Keratinocyte (primary cell): ENCODE measurements at regions not wholly inside any gene's neighbourhood (a gene's known extent, or its start where the extent isn't known, plus 50 kb on each side); places are given as distances from the start of the nearest gene placed in this dataset.

Experiments
- DNase-seq: peaks from one replicate; pipeline ENCODE4 v3.0.0-alpha.2; 2011; ENCODE audit warnings: low read depth, missing footprints, low spot score
- FAIRE-seq: peaks from 2 replicates; lab custom pipeline; 2011; peaks lifted over from hg19 to GRCh38; lab: Jason Lieb, UNC
- H2AFZ ChIP-seq: 2 replicates; pipeline ENCODE4 v1.6.0; 2012; ENCODE audit warnings: low read length, control low read depth, inconsistent platforms; ENCODE audit not compliant: control insufficient read depth
- H3K27ac ChIP-seq: 2 replicates; pipeline ENCODE4 v1.5.1; 2011; ENCODE audit warnings: low read length; ENCODE audit not compliant: control insufficient read depth, insufficient read depth
- H3K27me3 ChIP-seq: 3 replicates; pipeline ENCODE4 v1.6.0; 2011; ENCODE audit warnings: low read length; ENCODE audit not compliant: control insufficient read depth, insufficient read depth; ENCODE audit errors: extremely low read depth
- H3K36me3 ChIP-seq, 2 experiments: 2 replicates in 1 of 2; 3 replicates in 1 of 2; pipeline ENCODE4 v1.5.1; 2011; ENCODE audit warnings: low read length in 2 of 2, mild to moderate bottlenecking in 1 of 2; ENCODE audit not compliant: control insufficient read depth in 2 of 2, insufficient read depth in 2 of 2; ENCODE audit errors: extremely low read depth in 1 of 2
- H3K4me1 ChIP-seq: 3 replicates; pipeline ENCODE4 v1.5.1; 2011; ENCODE audit warnings: low read length; ENCODE audit not compliant: control insufficient read depth, insufficient read depth; ENCODE audit errors: extremely low read depth
- H3K4me2 ChIP-seq: 3 replicates; pipeline ENCODE4 v1.6.0; 2011; ENCODE audit warnings: low read depth, low read length; ENCODE audit not compliant: control insufficient read depth, insufficient read depth; ENCODE audit errors: extremely low read depth
- H3K4me3 ChIP-seq, 3 experiments: fragments of 200-600 bp in 1 of 3; sonication (generic) in 1 of 3; 2 replicates in 2 of 3; 3 replicates in 1 of 3; pipeline ENCODE4 v1.5.1; 2011 to 2016; ENCODE audit warnings: low read length in 3 of 3, mild to moderate bottlenecking in 3 of 3, control low read depth in 2 of 3, inconsistent platforms in 1 of 3, low read depth in 1 of 3, mixed read lengths in 1 of 3, mixed run types in 1 of 3, moderate library complexity in 1 of 3; ENCODE audit not compliant: control insufficient read depth in 2 of 3, insufficient read depth in 2 of 3; ENCODE audit errors: extremely low read depth in 1 of 3
- H3K79me2 ChIP-seq: 2 replicates; pipeline ENCODE4 v1.6.0; 2012; ENCODE audit warnings: low read length; ENCODE audit not compliant: control insufficient read depth, insufficient read depth
- H3K9ac ChIP-seq: 3 replicates; pipeline ENCODE4 v1.6.0; 2011; ENCODE audit warnings: low read length; ENCODE audit not compliant: control insufficient read depth, insufficient read depth; ENCODE audit errors: extremely low read depth
- H3K9me1 ChIP-seq: 3 replicates; pipeline ENCODE4 v1.6.0; 2011; ENCODE audit warnings: low read length; ENCODE audit not compliant: control insufficient read depth, insufficient read depth; ENCODE audit errors: extremely low read depth
- H3K9me3 ChIP-seq: 2 replicates; pipeline ENCODE4 v1.5.1; 2012; ENCODE audit warnings: low read depth, low read length; ENCODE audit not compliant: control insufficient read depth
- H4K20me1 ChIP-seq: 3 replicates; pipeline ENCODE4 v1.6.0; 2011; ENCODE audit warnings: low read length; ENCODE audit not compliant: control insufficient read depth, insufficient read depth; ENCODE audit errors: extremely low read depth
- CTCF ChIP-seq, 3 experiments: IDR thresholded peaks in 1 of 3; conservative IDR thresholded peaks in 1 of 3; optimal IDR thresholded peaks in 1 of 3; 2 replicates in 2 of 3; 3 replicates in 1 of 3; pipeline versions ENCODE3 to v1.5.1; 2011; ENCODE audit warnings: low read length in 3 of 3, mild to moderate bottlenecking in 3 of 3, moderate library complexity in 2 of 3, control low read depth in 1 of 3, inconsistent platforms in 1 of 3; ENCODE audit not compliant: insufficient read depth in 2 of 3; ENCODE audit errors: extremely low read depth in 1 of 3
- EZH2 ChIP-seq: IDR thresholded peaks from one replicate; pipeline ENCODE4 v1.6.1; 2012; ENCODE audit warnings: inconsistent platforms, mild to moderate bottlenecking, low read length, moderate library complexity
- dilution Hi-C: fragments of 300-500 bp; cut with MboI; formaldehyde crosslinking; loops from one replicate; pipeline ENCODE4 v1.7.0; 2020; ENCODE audit warnings: low sequenced_read_pairs; ENCODE audit not compliant: extremely low pct_ligation_motif_present

GRCh38 chr6:104321301-104321700 is 538.4 kb downstream of the HACE1 start:
- no peak overlapping the region for H3K27ac ChIP-seq
- no peaks in the 10 kb centered on the region for H3K36me3 ChIP-seq
- dilution Hi-C loops: no loop called here
- H3K27me3 ChIP-seq: no peaks in the 10 kb centered on the region
- H3K4me3 ChIP-seq: no peak overlapping the region
- no peaks in the 10 kb centered on the region for H3K4me1 ChIP-seq
- H3K9ac ChIP-seq: no peak overlapping the region
- no peak overlapping the region for H3K4me2 ChIP-seq
- H3K79me2 ChIP-seq: no peaks in the 10 kb centered on the region
- no peak for TF ChIP-seq CTCF (optimal IDR thresholded peaks at IDR 0.05 in 1 of 3, IDR thresholded peaks at IDR 0.05 in 1 of 3, conservative IDR thresholded peaks at IDR 0.05 in 1 of 3; ENCODE audit: extremely low read depth in 1 of 3, insufficient read depth in 2 of 3, low read length in 3 of 3)
- no peak for TF ChIP-seq EZH2
- no peaks in the 10 kb centered on the region for H4K20me1 ChIP-seq
- H3K9me1 ChIP-seq: no peaks in the 10 kb centered on the region
- FAIRE-seq: no peak
- DNase-seq: no peak
- H3K9me3 ChIP-seq: no peaks in the 10 kb centered on the region
- H2AFZ ChIP-seq: no peak overlapping the region

GRCh38 chr6:104320896-104321295 is 538.8 kb downstream of the HACE1 start:
- no peaks in the 10 kb centered on the region for H3K4me1 ChIP-seq
- H3K9ac ChIP-seq: no peak overlapping the region
- no peaks in the 10 kb centered on the region for H3K9me1 ChIP-seq
- no peak overlapping the region for H3K4me2 ChIP-seq
- no peak for FAIRE-seq
- H3K27me3 ChIP-seq: no peaks in the 10 kb centered on the region
- no peak overlapping the region for H3K27ac ChIP-seq
- H2AFZ ChIP-seq: no peak overlapping the region
- H3K9me3 ChIP-seq: no peaks in the 10 kb centered on the region
- dilution Hi-C loops: no loop called here
- DNase-seq: no peak
- no peak overlapping the region for H3K4me3 ChIP-seq
- no peaks in the 10 kb centered on the region for H4K20me1 ChIP-seq
- TF ChIP-seq CTCF (optimal IDR thresholded peaks at IDR 0.05 in 1 of 3, IDR thresholded peaks at IDR 0.05 in 1 of 3, conservative IDR thresholded peaks at IDR 0.05 in 1 of 3; ENCODE audit: extremely low read depth in 1 of 3, insufficient read depth in 2 of 3, low read length in 3 of 3): no peak
- TF ChIP-seq EZH2: no peak
- no peaks in the 10 kb centered on the region for H3K36me3 ChIP-seq
- no peaks in the 10 kb centered on the region for H3K79me2 ChIP-seq
